Liver (tissue), 8 donors: ENCODE measurements at regions not wholly inside any gene's neighbourhood (a gene's known extent, or its start where the extent isn't known, plus 50 kb on each side); places are given as distances from the start of the nearest gene placed in this dataset.

Experiments
- DNase-seq: peaks from one replicate; pipeline ENCODE4 v3.0.0-alpha.2; 2017; ENCODE audit warnings: low spot score
- H3K27ac ChIP-seq, 2 donors: one replicate each; pipeline ENCODE4 v1.7.0; 2013; ENCODE audit warnings: inconsistent platforms in 2 of 2, low read length in 2 of 2, control low read depth in 1 of 2, low read depth in 1 of 2, mild to moderate bottlenecking in 1 of 2
- H3K27me3 ChIP-seq, 4 donors: one replicate each; pipeline versions ENCODE4 v1.6.1 to v1.7.0; 2013; ENCODE audit warnings: low read length in 3 of 4, inconsistent platforms in 1 of 4, mild to moderate bottlenecking in 1 of 4, moderate library complexity in 1 of 4; ENCODE audit not compliant: control insufficient read depth in 4 of 4, insufficient read depth in 4 of 4
- H3K36me3 ChIP-seq, 4 donors: one replicate each; pipeline versions ENCODE4 v1.6.1 to v1.7.0; 2013; ENCODE audit warnings: low read length in 3 of 4, mild to moderate bottlenecking in 3 of 4, low read depth in 1 of 4, moderate library complexity in 1 of 4; ENCODE audit not compliant: control insufficient read depth in 4 of 4, insufficient read depth in 3 of 4
- H3K4me1 ChIP-seq, 4 donors: one replicate each; pipeline versions ENCODE4 v1.6.1 to v1.7.0; 2013; ENCODE audit warnings: low read length in 3 of 4, mild to moderate bottlenecking in 3 of 4, moderate library complexity in 1 of 4; ENCODE audit not compliant: control insufficient read depth in 4 of 4, insufficient read depth in 4 of 4
- H3K4me3 ChIP-seq, 3 donors: one replicate each; pipeline versions ENCODE4 v1.6.1 to v1.7.0; 2013; ENCODE audit warnings: low read length in 3 of 3, control low read depth in 1 of 3, low read depth in 1 of 3, mild to moderate bottlenecking in 1 of 3
- H3K9ac ChIP-seq, 2 donors: one replicate each; pipeline ENCODE4 v1.7.0; 2013; ENCODE audit warnings: low read length in 2 of 2, mild to moderate bottlenecking in 2 of 2, moderate library complexity in 2 of 2, control low read depth in 1 of 2, low read depth in 1 of 2
- H3K9me3 ChIP-seq, 4 donors: one replicate each; pipeline versions ENCODE4 v1.6.1 to v1.7.0; 2013; ENCODE audit warnings: low read length in 3 of 4; ENCODE audit not compliant: control insufficient read depth in 4 of 4
- EGR1 ChIP-seq, 2 donors: IDR thresholded peaks; 2 replicates each; pipeline ENCODE4 v1.6.1; 2016 to 2018; ENCODE audit warnings: antibody characterized with exemption in 2 of 2, low read depth in 2 of 2
- FOXA1 ChIP-seq: IDR thresholded peaks from 2 replicates; pipeline ENCODE4 v1.6.1; 2016; ENCODE audit warnings: antibody characterized with exemption
- FOXA2 ChIP-seq: IDR thresholded peaks from 2 replicates; pipeline ENCODE4 v1.6.1; 2016; ENCODE audit warnings: antibody characterized with exemption
- GABPA ChIP-seq, 2 donors: IDR thresholded peaks in 1 of 2; conservative IDR thresholded peaks in 1 of 2; 2 replicates each; pipeline ENCODE4 v1.6.1; 2016; ENCODE audit warnings: antibody characterized with exemption in 2 of 2, mild to moderate bottlenecking in 1 of 2, moderate library complexity in 1 of 2
- HNF4G ChIP-seq: IDR thresholded peaks from 2 replicates; pipeline ENCODE4 v1.6.1; 2016; ENCODE audit warnings: antibody characterized with exemption
- JUND ChIP-seq, 2 donors: IDR thresholded peaks; 2 replicates each; pipeline ENCODE4 v1.6.1; 2016; ENCODE audit warnings: antibody characterized with exemption in 2 of 2
- NR2F2 ChIP-seq: IDR thresholded peaks from 2 replicates; pipeline ENCODE4 v1.6.1; 2016; ENCODE audit warnings: antibody characterized with exemption
- RAD21 ChIP-seq, 2 donors: IDR thresholded peaks; 2 replicates each; pipeline ENCODE4 v1.6.1; 2016; ENCODE audit warnings: antibody characterized with exemption in 2 of 2, mild to moderate bottlenecking in 2 of 2
- RXRA ChIP-seq, 2 donors: IDR thresholded peaks; 2 replicates each; pipeline ENCODE4 v1.6.1; 2017 to 2018; ENCODE audit warnings: antibody characterized with exemption in 2 of 2, mild to moderate bottlenecking in 1 of 2
- SP1 ChIP-seq: IDR thresholded peaks from 2 replicates; pipeline ENCODE4 v1.6.1; 2018; ENCODE audit warnings: antibody characterized with exemption, mild to moderate bottlenecking
- YY1 ChIP-seq: IDR thresholded peaks from 2 replicates; pipeline ENCODE4 v1.6.1; 2016; ENCODE audit warnings: antibody characterized with exemption, mild to moderate bottlenecking
- WGBS: extraction: QIAGEN DNeasy Blood & Tissue Kit; methylation state at CpG from one replicate; pipeline ENCODE4 v1.1.7; 2013; 5-methylcytosine and 5-hydroxymethylcytosine counted together
- TF ChIP-seq, protein P1 (sequence below): fragments of 150-350 bp; IDR thresholded peaks from 2 replicates; pipeline ENCODE4 v1.5.1; 2017; ENCODE audit warnings: improper control_type of control experiment, low read depth, low read length; ENCODE audit not compliant: missing input control
- TF ChIP-seq, protein P2 (sequence below): IDR thresholded peaks from 2 replicates; pipeline ENCODE4 v1.6.1; 2016; ENCODE audit warnings: antibody characterized with exemption
- TF ChIP-seq, protein P3 (sequence below): IDR thresholded peaks from 2 replicates; pipeline ENCODE4 v1.6.1; 2016; ENCODE audit warnings: antibody characterized with exemption
- TF ChIP-seq, protein P4 (sequence below): IDR thresholded peaks from 2 replicates; pipeline ENCODE4 v1.6.1; 2016; ENCODE audit warnings: antibody characterized with exemption
- TF ChIP-seq, protein P5 (sequence below): IDR thresholded peaks from 2 replicates; pipeline ENCODE4 v1.6.1; 2016; ENCODE audit warnings: antibody characterized with exemption, mild to moderate bottlenecking
- donor health status: healthy.
- donor health status: healthy.
- donor health status: healthy.
- donor health status: healthy.
- donor health status: healthy.

DNA sequence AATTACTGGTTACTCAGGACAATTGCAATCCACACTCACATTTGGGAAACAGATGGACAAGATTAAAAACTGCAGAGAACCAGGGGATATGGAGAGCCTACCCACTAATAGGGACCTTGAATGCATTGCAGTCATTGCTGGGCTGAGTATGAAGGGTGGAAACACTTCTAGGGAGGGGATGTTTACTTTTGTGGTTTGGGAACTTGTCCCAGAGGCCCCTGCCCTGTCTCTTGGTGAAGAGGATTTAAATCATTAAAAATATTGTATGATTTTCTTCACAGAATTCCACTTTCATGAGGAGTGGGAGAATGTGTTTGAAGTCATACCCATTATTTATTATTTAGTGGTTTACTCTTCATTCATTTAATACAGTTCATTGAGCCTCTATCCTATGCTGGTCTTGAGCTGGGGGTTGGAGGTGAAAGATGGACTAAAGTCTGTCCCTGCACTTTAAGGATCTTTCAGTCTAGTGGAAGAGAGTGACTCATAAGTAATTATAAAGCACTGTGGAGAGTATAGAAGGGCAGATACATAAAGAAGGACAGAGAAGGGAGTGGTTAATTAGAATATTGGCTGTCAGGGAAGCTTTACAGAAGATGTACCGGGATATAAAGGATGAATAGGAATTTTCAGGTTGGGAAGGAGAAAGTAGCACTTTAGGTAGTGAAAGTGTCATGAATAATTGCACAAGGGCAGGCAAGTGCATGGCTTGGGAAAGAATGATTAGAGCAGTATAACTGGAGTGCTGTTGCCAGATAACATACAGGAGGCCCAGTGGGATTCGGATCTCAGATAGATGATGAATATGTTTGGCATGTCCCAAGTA is 313.4 kb downstream of the LPIN1 start:
- no peak for DNase-seq

DNA sequence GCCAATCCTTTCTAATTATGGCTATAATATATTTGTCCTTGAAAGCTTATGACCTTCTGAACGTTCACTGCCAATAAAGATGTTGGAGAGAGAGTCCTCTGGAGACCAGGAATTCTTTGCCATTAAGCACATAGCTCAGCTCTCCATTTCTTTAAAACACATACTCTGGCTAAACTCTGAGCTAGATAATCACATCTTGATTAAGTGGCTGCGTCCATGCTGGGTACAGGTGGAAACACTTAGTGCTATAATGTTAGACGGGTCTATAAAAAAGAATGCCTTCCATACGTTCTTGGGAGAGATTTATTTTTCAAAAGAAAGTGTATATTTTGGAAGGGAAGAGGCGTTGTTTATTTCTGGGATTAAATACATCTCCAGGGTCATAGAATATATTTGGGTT is 314.5 kb downstream of the LPIN1 start:
- Histone ChIP-seq H3K36me3 (no peaks in the 10 kb centered on the region), H3K9me3 (no peaks in the 10 kb centered on the region), H3K27ac (no peak overlapping the region), H3K27me3 (no peaks in the 10 kb centered on the region), H3K4me1 (no peaks in the 10 kb centered on the region), H3K9ac (no peak overlapping the region), H3K4me3 (no peak overlapping the region)
- 74% methylated on average over 5 of the region's 5 CpGs for WGBS
- no peak for DNase-seq
- TF ChIP-seq EGR1 (IDR thresholded peaks at IDR 0.05; ENCODE audit: low read depth in 2 of 2) (no peak), JUND (IDR thresholded peaks at IDR 0.05) (no peak), RXRA (IDR thresholded peaks at IDR 0.05) (no peak), YY1 (no peak), FOXA2 (no peak), SP1 (no peak), FOXA1 (no peak), GABPA (IDR thresholded peaks at IDR 0.05 in 1 of 2, conservative IDR thresholded peaks at IDR 0.05 in 1 of 2) (no peak), NR2F2 (no peak), HNF4G (no peak)
- TF ChIP-seq, protein P1, sequence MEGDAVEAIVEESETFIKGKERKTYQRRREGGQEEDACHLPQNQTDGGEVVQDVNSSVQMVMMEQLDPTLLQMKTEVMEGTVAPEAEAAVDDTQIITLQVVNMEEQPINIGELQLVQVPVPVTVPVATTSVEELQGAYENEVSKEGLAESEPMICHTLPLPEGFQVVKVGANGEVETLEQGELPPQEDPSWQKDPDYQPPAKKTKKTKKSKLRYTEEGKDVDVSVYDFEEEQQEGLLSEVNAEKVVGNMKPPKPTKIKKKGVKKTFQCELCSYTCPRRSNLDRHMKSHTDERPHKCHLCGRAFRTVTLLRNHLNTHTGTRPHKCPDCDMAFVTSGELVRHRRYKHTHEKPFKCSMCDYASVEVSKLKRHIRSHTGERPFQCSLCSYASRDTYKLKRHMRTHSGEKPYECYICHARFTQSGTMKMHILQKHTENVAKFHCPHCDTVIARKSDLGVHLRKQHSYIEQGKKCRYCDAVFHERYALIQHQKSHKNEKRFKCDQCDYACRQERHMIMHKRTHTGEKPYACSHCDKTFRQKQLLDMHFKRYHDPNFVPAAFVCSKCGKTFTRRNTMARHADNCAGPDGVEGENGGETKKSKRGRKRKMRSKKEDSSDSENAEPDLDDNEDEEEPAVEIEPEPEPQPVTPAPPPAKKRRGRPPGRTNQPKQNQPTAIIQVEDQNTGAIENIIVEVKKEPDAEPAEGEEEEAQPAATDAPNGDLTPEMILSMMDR = no peak
- TF ChIP-seq, protein P2, sequence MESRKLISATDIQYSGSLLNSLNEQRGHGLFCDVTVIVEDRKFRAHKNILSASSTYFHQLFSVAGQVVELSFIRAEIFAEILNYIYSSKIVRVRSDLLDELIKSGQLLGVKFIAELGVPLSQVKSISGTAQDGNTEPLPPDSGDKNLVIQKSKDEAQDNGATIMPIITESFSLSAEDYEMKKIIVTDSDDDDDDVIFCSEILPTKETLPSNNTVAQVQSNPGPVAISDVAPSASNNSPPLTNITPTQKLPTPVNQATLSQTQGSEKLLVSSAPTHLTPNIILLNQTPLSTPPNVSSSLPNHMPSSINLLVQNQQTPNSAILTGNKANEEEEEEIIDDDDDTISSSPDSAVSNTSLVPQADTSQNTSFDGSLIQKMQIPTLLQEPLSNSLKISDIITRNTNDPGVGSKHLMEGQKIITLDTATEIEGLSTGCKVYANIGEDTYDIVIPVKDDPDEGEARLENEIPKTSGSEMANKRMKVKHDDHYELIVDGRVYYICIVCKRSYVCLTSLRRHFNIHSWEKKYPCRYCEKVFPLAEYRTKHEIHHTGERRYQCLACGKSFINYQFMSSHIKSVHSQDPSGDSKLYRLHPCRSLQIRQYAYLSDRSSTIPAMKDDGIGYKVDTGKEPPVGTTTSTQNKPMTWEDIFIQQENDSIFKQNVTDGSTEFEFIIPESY = no peak
- TF ChIP-seq, protein P3, sequence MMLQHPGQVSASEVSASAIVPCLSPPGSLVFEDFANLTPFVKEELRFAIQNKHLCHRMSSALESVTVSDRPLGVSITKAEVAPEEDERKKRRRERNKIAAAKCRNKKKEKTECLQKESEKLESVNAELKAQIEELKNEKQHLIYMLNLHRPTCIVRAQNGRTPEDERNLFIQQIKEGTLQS = no peak
- TF ChIP-seq, protein P4, sequence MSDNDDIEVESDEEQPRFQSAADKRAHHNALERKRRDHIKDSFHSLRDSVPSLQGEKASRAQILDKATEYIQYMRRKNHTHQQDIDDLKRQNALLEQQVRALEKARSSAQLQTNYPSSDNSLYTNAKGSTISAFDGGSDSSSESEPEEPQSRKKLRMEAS = no peak

More for the DNA sequence above, 313.4 kb downstream of the LPIN1 start:
- no peaks in the 10 kb centered on the region for H3K36me3 ChIP-seq
- H3K4me3 ChIP-seq = no peak overlapping the region
- no peaks in the 10 kb centered on the region for H3K9me3 ChIP-seq
- no peaks in the 10 kb centered on the region for H3K4me1 ChIP-seq
- no peak for TF ChIP-seq NR2F2
- no peak for TF ChIP-seq FOXA2
- TF ChIP-seq HNF4G = no peak
- no peak for TF ChIP-seq RAD21 (IDR thresholded peaks at IDR 0.05)
- TF ChIP-seq, protein P3 = no peak
- no peak for TF ChIP-seq YY1
- TF ChIP-seq SP1 = no peak
- TF ChIP-seq, protein P1 = no peak
- no peak for TF ChIP-seq GABPA (IDR thresholded peaks at IDR 0.05 in 1 of 2, conservative IDR thresholded peaks at IDR 0.05 in 1 of 2)
- TF ChIP-seq, protein P5, sequence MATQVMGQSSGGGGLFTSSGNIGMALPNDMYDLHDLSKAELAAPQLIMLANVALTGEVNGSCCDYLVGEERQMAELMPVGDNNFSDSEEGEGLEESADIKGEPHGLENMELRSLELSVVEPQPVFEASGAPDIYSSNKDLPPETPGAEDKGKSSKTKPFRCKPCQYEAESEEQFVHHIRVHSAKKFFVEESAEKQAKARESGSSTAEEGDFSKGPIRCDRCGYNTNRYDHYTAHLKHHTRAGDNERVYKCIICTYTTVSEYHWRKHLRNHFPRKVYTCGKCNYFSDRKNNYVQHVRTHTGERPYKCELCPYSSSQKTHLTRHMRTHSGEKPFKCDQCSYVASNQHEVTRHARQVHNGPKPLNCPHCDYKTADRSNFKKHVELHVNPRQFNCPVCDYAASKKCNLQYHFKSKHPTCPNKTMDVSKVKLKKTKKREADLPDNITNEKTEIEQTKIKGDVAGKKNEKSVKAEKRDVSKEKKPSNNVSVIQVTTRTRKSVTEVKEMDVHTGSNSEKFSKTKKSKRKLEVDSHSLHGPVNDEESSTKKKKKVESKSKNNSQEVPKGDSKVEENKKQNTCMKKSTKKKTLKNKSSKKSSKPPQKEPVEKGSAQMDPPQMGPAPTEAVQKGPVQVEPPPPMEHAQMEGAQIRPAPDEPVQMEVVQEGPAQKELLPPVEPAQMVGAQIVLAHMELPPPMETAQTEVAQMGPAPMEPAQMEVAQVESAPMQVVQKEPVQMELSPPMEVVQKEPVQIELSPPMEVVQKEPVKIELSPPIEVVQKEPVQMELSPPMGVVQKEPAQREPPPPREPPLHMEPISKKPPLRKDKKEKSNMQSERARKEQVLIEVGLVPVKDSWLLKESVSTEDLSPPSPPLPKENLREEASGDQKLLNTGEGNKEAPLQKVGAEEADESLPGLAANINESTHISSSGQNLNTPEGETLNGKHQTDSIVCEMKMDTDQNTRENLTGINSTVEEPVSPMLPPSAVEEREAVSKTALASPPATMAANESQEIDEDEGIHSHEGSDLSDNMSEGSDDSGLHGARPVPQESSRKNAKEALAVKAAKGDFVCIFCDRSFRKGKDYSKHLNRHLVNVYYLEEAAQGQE = no peak
- no peak overlapping the region for H3K27ac ChIP-seq
- no peaks in the 10 kb centered on the region for H3K27me3 ChIP-seq
- 79% methylated on average over 2 of the region's 2 CpGs for WGBS
- no peak overlapping the region for H3K9ac ChIP-seq
